Esophagus squamous epithelium (tissue), 5 donors: ENCODE measurements at regions not wholly inside any gene's neighbourhood (a gene's known extent, or its start where the extent isn't known, plus 50 kb on each side); places are given as distances from the start of the nearest gene placed in this dataset.

Experiments used
- DNase-seq: peaks from one replicate; lab custom pipeline; 2025; lab: John Stamatoyannopoulos, UW
- H3K27ac ChIP-seq, 4 donors: fragments of 200-600 bp; sonication (generic); one replicate each; pipeline ENCODE4 v1.5.1; 2016 to 2019; ENCODE audit warnings: mild to moderate bottlenecking in 1 of 4
- H3K27me3 ChIP-seq, 4 donors: fragments of 200-600 bp; sonication (generic); 1 replicate in 3 of 4; 2 replicates in 1 of 4; pipeline versions ENCODE4 v1.5.1 to v1.6.0; 2017 to 2021; ENCODE audit warnings: antibody characterized with exemption in 1 of 4
- H3K36me3 ChIP-seq, 3 donors: fragments of 200-600 bp; sonication (generic); one replicate each; pipeline ENCODE4 v1.5.1; 2016 to 2019
- H3K4me1 ChIP-seq, 3 donors: fragments of 200-600 bp; sonication (generic); one replicate each; pipeline ENCODE4 v1.5.1; 2017 to 2019
- H3K4me3 ChIP-seq, 4 donors: fragments of 200-600 bp; sonication (generic); 1 replicate in 3 of 4; 2 replicates in 1 of 4; pipeline ENCODE4 v1.5.1; 2016 to 2019; ENCODE audit warnings: mild to moderate bottlenecking in 2 of 4, moderate library complexity in 1 of 4
- H3K9me3 ChIP-seq, 3 donors: fragments of 200-600 bp; sonication (generic); one replicate each; pipeline ENCODE4 v1.5.1; 2016 to 2019
- POLR2A ChIP-seq, 4 donors: fragments of 450-650 bp; IDR thresholded peaks; one replicate each; pipeline ENCODE4 v1.6.1; 2017; ENCODE audit warnings: antibody characterized with exemption in 4 of 4, mild to moderate bottlenecking in 4 of 4, moderate library complexity in 3 of 4
- WGBS, 2 donors: methylation state at CpG; one replicate each; pipeline ENCODE4 v1.1.5; 2018; 5-methylcytosine and 5-hydroxymethylcytosine counted together
- intact Hi-C: fragments of 100-400 bp; cut with DNase I; formaldehyde crosslinking; loops from one replicate; pipeline ENCODE4 v1.15.0; 2022
- TF ChIP-seq, protein P1 (sequence below), 6 experiments: fragments of 450-650 bp in 4 of 6; fragments of 200-600 bp in 2 of 6; sonication (generic) in 2 of 6; IDR thresholded peaks; one replicate each; pipeline ENCODE4 v1.5.1; 2016 to 2019; ENCODE audit warnings: antibody characterized with exemption in 6 of 6, mild to moderate bottlenecking in 4 of 6, moderate library complexity in 4 of 6
- donor health status: DM: yes; HTN: yes; CAD: no.

DNA sequence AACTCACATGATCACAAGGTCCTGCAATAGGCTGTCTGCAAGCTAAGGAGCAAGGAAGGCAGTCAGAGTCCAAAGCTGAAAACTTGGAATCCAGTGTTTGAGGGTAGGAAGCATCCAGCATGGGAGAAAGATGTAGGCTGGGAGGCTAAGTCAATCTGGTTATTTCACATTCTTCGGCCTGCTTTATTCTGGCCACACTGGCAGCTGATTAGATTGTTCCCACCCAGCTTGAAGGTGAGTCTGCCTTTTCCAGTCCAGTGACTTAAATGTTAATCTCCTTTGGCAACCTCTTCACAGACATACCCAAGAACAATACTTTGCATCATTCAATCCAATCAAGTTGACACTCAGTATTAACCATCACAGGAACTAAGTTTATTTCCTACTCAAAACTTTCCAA, 453.4 kb downstream of the TLE4 start:
- no peak for DNase-seq
- Histone ChIP-seq H3K36me3 (no peaks in the 10 kb centered on the region), H3K27ac (no peak overlapping the region), H3K4me3 (no peak overlapping the region), H3K27me3 (no peaks in the 10 kb centered on the region), H3K9me3 (no peaks in the 10 kb centered on the region), H3K4me1 (peaks cover 0 to 11% (median 3%) of the 10 kb centered on the region in 3 donors)
- 35 to 36% methylated on average over 1 of the region's 1 CpG for WGBS, 2 donors
- TF ChIP-seq, protein P1, sequence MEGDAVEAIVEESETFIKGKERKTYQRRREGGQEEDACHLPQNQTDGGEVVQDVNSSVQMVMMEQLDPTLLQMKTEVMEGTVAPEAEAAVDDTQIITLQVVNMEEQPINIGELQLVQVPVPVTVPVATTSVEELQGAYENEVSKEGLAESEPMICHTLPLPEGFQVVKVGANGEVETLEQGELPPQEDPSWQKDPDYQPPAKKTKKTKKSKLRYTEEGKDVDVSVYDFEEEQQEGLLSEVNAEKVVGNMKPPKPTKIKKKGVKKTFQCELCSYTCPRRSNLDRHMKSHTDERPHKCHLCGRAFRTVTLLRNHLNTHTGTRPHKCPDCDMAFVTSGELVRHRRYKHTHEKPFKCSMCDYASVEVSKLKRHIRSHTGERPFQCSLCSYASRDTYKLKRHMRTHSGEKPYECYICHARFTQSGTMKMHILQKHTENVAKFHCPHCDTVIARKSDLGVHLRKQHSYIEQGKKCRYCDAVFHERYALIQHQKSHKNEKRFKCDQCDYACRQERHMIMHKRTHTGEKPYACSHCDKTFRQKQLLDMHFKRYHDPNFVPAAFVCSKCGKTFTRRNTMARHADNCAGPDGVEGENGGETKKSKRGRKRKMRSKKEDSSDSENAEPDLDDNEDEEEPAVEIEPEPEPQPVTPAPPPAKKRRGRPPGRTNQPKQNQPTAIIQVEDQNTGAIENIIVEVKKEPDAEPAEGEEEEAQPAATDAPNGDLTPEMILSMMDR (IDR thresholded peaks at IDR 0.05), result no peak
- TF ChIP-seq POLR2A (IDR thresholded peaks at IDR 0.05), result no peak
- intact Hi-C loops, result no loop called here

DNA sequence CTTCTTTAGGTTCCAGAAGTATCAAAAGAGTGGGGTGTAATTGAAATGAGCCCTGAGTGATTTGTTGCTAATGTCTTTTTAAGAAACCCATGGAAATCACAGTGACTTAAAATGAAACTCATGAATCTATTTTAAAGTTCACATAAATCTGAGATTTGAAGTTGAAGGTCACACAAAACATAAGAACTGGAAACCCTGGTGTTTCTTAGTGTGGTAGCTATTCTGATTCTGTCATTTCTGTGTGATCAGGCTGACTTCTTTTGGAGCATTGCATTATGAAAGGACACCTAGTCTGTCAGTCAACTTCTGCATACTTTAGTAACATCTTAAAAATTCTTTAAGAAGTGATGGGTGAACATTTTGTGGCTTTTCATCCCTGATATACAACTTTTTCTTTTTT, 448.8 kb downstream of the TLE4 start:
- Histone ChIP-seq H3K9me3 (no peaks in the 10 kb centered on the region), H3K36me3 (no peaks in the 10 kb centered on the region), H3K4me1 (peaks cover 0 to 6% (median 0%) of the 10 kb centered on the region in 3 donors), H3K4me3 (no peak overlapping the region), H3K27me3 (no peaks in the 10 kb centered on the region), H3K27ac (no peak overlapping the region)
- intact Hi-C loops, result no loop called here
- TF ChIP-seq, protein P1 (IDR thresholded peaks at IDR 0.05), result no peak
- TF ChIP-seq POLR2A (IDR thresholded peaks at IDR 0.05), result no peak
- no peak for DNase-seq

DNA sequence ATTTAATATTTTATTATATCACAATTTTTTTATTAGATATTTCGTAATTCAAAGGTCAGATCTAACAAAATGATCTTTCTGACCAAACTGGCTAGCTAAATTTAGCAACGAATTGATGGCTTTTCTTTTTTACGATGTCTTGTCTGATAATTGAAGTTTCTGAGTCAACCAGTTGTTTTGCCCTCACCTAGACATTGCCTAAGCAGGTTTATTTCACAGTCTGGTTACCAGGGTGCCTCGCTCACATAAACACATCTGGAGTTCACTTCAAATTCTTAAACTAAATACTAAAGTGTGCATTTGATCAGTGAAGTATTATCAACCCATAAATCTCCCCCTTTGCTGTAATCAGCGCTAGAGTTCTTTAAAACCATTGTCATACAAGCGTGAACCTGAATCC, 448.3 kb downstream of the TLE4 start:
- WGBS, 2 donors, result 84 to 93% methylated on average over 6 of the region's 6 CpGs
- H3K4me1 ChIP-seq, result peaks cover 0 to 3% (median 0%) of the 10 kb centered on the region in 3 donors
- TF ChIP-seq, protein P1 (IDR thresholded peaks at IDR 0.05), result no peak
- TF ChIP-seq POLR2A (IDR thresholded peaks at IDR 0.05), result no peak
- no peaks in the 10 kb centered on the region for H3K9me3 ChIP-seq
- no peak overlapping the region for H3K27ac ChIP-seq
- intact Hi-C loops, result no loop called here
- H3K36me3 ChIP-seq, result no peaks in the 10 kb centered on the region
- no peak overlapping the region for H3K4me3 ChIP-seq
- no peaks in the 10 kb centered on the region for H3K27me3 ChIP-seq
- DNase-seq, result no peak

DNA sequence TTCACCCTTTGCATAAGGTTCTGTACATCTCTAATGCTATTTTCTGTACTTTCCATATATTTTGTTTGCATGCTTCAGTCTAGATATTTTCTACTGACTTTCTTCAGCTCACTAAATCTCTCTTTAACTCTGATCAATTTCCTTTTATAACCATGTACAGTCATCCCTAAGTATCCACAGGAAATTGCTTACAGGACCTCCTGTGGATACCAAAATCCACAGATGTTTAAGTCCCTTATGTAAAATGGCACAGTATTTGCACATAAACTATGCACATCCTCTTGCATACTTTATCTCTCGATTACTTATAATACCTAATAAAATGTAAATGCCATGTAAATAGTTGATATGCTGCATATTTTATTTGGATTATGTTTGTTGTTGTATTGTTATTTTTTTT, 442.1 kb downstream of the TLE4 start:
- H3K36me3 ChIP-seq, result no peaks in the 10 kb centered on the region
- H3K9me3 ChIP-seq, result no peaks in the 10 kb centered on the region
- H3K4me1 ChIP-seq, result no peaks in the 10 kb centered on the region
- no peak overlapping the region for H3K27ac ChIP-seq
- intact Hi-C loops, result no loop called here
- H3K4me3 ChIP-seq, result no peak overlapping the region
- no peaks in the 10 kb centered on the region for H3K27me3 ChIP-seq
- no peak for TF ChIP-seq POLR2A (IDR thresholded peaks at IDR 0.05)
- TF ChIP-seq, protein P1 (IDR thresholded peaks at IDR 0.05), result no peak
- WGBS, 2 donors, result 93 to 100% methylated on average over 1 of the region's 1 CpG
- DNase-seq, result no peak

DNA sequence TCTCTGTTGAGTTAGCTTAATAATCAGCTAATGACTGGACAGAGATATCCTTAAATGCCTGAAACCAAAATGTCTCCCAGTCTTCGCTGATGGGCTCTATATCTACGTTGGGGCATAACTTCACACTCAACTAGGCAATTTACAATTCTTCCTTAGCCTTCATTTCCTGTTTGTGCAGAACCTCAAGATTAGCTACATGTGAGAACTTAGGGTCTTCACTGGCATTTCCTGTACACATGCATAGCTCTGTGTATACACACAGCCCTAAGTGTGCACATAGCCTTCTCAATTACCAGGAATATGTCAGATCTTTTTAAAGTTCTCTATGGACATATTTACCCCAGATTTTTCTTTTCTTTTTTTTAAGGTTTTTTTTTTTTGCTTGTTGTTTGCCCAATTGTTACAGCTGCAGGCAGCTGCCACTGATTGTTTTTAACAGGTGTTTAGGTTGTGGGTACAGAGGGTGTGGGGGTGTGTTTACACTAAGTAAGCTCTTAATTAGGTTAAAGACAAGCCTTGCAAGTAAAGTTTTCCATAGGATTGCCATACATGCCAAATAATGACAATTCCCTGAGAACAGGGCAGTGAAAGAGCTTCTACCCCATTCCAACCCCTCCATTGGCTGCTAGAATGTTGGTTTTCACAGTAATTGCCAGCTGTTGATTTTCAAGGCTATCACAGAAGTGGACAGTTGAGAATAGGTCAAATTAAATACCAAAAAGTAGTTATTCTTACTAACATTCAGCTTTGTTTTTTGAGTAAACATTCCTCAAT, 441.0 kb downstream of the TLE4 start:
- no peak overlapping the region for H3K4me3 ChIP-seq
- DNase-seq, result no peak
- H3K9me3 ChIP-seq, result no peaks in the 10 kb centered on the region
- H3K4me1 ChIP-seq, result no peaks in the 10 kb centered on the region
- H3K27ac ChIP-seq, result no peak overlapping the region
- 86 to 91% methylated on average over 2 of the region's 2 CpGs for WGBS, 2 donors
- H3K27me3 ChIP-seq, result no peaks in the 10 kb centered on the region
- TF ChIP-seq POLR2A (IDR thresholded peaks at IDR 0.05), result no peak
- TF ChIP-seq, protein P1 (IDR thresholded peaks at IDR 0.05), result no peak
- H3K36me3 ChIP-seq, result no peaks in the 10 kb centered on the region
- intact Hi-C loops, result no loop called here
